GM12878 (cell line): ENCODE measurements at regions not wholly inside any gene's neighbourhood (a gene's known extent, or its start where the extent isn't known, plus 50 kb on each side); places are given as distances from the start of the nearest gene placed in this dataset.

ENCODE experiments used
- ATAC-seq: fragments of 200-7000 bp; cut with Tn5 transposase; 3 replicates; pipeline ENCODE4 v1.9.1; 2020; ENCODE audit warnings: mild to moderate bottlenecking, moderate library complexity
- BruUV-seq: library from RNA; stranded (reverse); fragments of 400-500 nt; replicated peaks from 2 replicates; lab custom pipeline; 2021; lab: Mats Ljungman, UMichigan
- CTCF ChIA-PET: fragments of 300-600 bp; sonication (Branson Sonifier 250); formaldehyde crosslinking; extraction: SDS; loops from one replicate; lab custom pipeline; 2021; ENCODE audit warnings: inconsistent platforms; lab: Yijun Ruan, JAX
- POLR2A ChIA-PET: fragments of 350-600 bp; formaldehyde crosslinking; extraction: SDS; loops from one replicate; lab custom pipeline; 2021; ENCODE audit warnings: inconsistent platforms; lab: Charles Lee
- RAD21 ChIA-PET: fragments of 300-600 bp; sonication (Branson Sonifier 250); formaldehyde crosslinking; loops from one replicate; lab custom pipeline; 2023; ENCODE audit warnings: antibody characterized with exemption; ENCODE audit not compliant: unreplicated experiment; lab: Charles Lee
- SMC1A ChIA-PET: fragments of 300-600 bp; sonication (Branson Sonifier 250); formaldehyde crosslinking; loops from one replicate; lab custom pipeline; 2023; ENCODE audit not compliant: unreplicated experiment, uncharacterized antibody; lab: Charles Lee
- DNase-seq: peaks from one replicate; pipeline ENCODE4 v3.0.0-alpha.2; 2011; ENCODE audit warnings: low read depth, low spot score
- FAIRE-seq: peaks from 3 replicates; lab custom pipeline; 2011; peaks lifted over from hg19 to GRCh38; lab: Jason Lieb, UNC
- H2AFZ ChIP-seq: 2 replicates; pipeline ENCODE4 v1.6.0; 2011; ENCODE audit warnings: low read depth, low read length, control low read depth; ENCODE audit not compliant: control insufficient read depth
- H3K27ac ChIP-seq: 2 replicates; pipeline ENCODE4 v1.5.1; 2011; ENCODE audit warnings: control low read depth; ENCODE audit not compliant: control insufficient read depth, insufficient read depth
- H3K27me3 ChIP-seq, 2 experiments: replicated peaks in 1 of 2; 2 replicates each; pipeline versions ENCODE4 v1.6.0 to v1.6.1; 2011; ENCODE audit warnings: low read length in 1 of 2; ENCODE audit not compliant: control insufficient read depth in 2 of 2, insufficient read depth in 2 of 2
- H3K36me3 ChIP-seq, 2 experiments: 2 replicates each; pipeline ENCODE4 v1.5.1; 2011; ENCODE audit warnings: low read length in 1 of 2; ENCODE audit not compliant: control insufficient read depth in 2 of 2, insufficient read depth in 2 of 2
- H3K4me1 ChIP-seq: 2 replicates; pipeline ENCODE4 v1.6.1; 2011; ENCODE audit warnings: mild to moderate bottlenecking, low read length, moderate library complexity, mixed read lengths; ENCODE audit not compliant: control insufficient read depth, insufficient read depth
- H3K4me2 ChIP-seq: 2 replicates; pipeline ENCODE4 v1.6.0; 2011; ENCODE audit warnings: control low read depth; ENCODE audit not compliant: control insufficient read depth, insufficient read depth
- H3K4me3 ChIP-seq: fragments of 200-600 bp; sonication (generic); 2 replicates; pipeline ENCODE4 v1.5.1; 2016
- H3K79me2 ChIP-seq: 2 replicates; pipeline ENCODE4 v1.6.0; 2011; ENCODE audit warnings: low read length; ENCODE audit not compliant: control insufficient read depth, insufficient read depth
- H3K9ac ChIP-seq: 2 replicates; pipeline ENCODE4 v1.8.0; 2011; ENCODE audit warnings: low read length, control low read depth, mixed read lengths; ENCODE audit not compliant: control insufficient read depth, insufficient read depth
- H3K9me3 ChIP-seq: replicated peaks from 3 replicates; pipeline ENCODE4 v1.5.1; 2011; ENCODE audit warnings: mild to moderate bottlenecking, low read length; ENCODE audit not compliant: control insufficient read depth, insufficient read depth
- H4K20me1 ChIP-seq: 2 replicates; pipeline ENCODE4 v1.6.0; 2011; ENCODE audit not compliant: control insufficient read depth, insufficient read depth
- BACH1 ChIP-seq: fragments of 450-650 bp; IDR thresholded peaks from 2 replicates; pipeline ENCODE4 v1.6.1; 2017; ENCODE audit warnings: mild to moderate bottlenecking, borderline replicate concordance
- E2F4 ChIP-seq: IDR thresholded peaks from 2 replicates; pipeline ENCODE4 v1.6.1; 2012; ENCODE audit warnings: low read depth, low read length, improper control_type of control experiment
- ELK1 ChIP-seq: IDR thresholded peaks from 2 replicates; pipeline ENCODE4 v1.6.1; 2012; ENCODE audit warnings: low read depth, low read length, improper control_type of control experiment
- IRF5 ChIP-seq: fragments of 450-650 bp; IDR thresholded peaks from 2 replicates; pipeline ENCODE4 v1.6.1; 2017; ENCODE audit warnings: borderline replicate concordance
- POLR2A ChIP-seq: IDR thresholded peaks from 2 replicates; pipeline ENCODE4 v1.6.1; 2011; ENCODE audit warnings: low read depth, mild to moderate bottlenecking, low read length
- POLR2AphosphoS5 ChIP-seq: IDR thresholded peaks from 2 replicates; pipeline ENCODE4 v1.6.1; 2011; ENCODE audit warnings: mild to moderate bottlenecking, low read length, inconsistent platforms
- RAD51 ChIP-seq: fragments of 450-650 bp; IDR thresholded peaks from 2 replicates; pipeline ENCODE4 v1.6.1; 2016; ENCODE audit warnings: moderate library complexity, mild to moderate bottlenecking, inconsistent platforms
- USF1 ChIP-seq: IDR thresholded peaks from 2 replicates; pipeline ENCODE4 v1.6.1; 2011; ENCODE audit warnings: borderline replicate concordance, low read depth, mild to moderate bottlenecking, moderate library complexity, mixed read lengths, low read length; ENCODE audit not compliant: insufficient read depth; ENCODE audit errors: extremely low read length
- ZNF217 ChIP-seq: fragments of 450-650 bp; IDR thresholded peaks from 2 replicates; pipeline ENCODE4 v1.6.1; 2017; ENCODE audit warnings: antibody characterized with exemption, mild to moderate bottlenecking
- WGBS: methylation state at CpG from one replicate; pipeline ENCODE4 v1.1.6; 2016; ENCODE audit warnings: low lambda C conversion rate; ENCODE audit not compliant: insufficient replicate concordance, insufficient coverage; ENCODE audit errors: missing lambda C conversion rate; 5-methylcytosine and 5-hydroxymethylcytosine counted together
- in situ Hi-C: fragments of 300-500 bp; cut with MboI; formaldehyde crosslinking; loops from 9 replicates; pipeline ENCODE4 v1.14.3; 2018; ENCODE audit warnings: mixed read lengths
- intact Hi-C: fragments of 100-400 bp; cut with micrococcal nuclease; formaldehyde crosslinking; loops from one replicate; pipeline ENCODE4 v1.14.2; 2022; ENCODE audit not compliant: unreplicated experiment
- TF ChIP-seq, protein P1 (sequence below): fragments of 450-650 bp; formaldehyde crosslinking; IDR thresholded peaks from 2 replicates; pipeline ENCODE4 v1.5.0; 2022; ENCODE audit warnings: mild to moderate bottlenecking, missing genetic modification characterization
- TF ChIP-seq, protein P2 (sequence below): fragments of 450-650 bp; IDR thresholded peaks from 2 replicates; pipeline ENCODE4 v1.6.1; 2014; ENCODE audit warnings: mild to moderate bottlenecking
- TF ChIP-seq, protein P3 (sequence below): fragments of 150-350 bp; IDR thresholded peaks from 2 replicates; pipeline ENCODE4 v1.6.1; 2016; ENCODE audit warnings: low read depth, low read length

DNA sequence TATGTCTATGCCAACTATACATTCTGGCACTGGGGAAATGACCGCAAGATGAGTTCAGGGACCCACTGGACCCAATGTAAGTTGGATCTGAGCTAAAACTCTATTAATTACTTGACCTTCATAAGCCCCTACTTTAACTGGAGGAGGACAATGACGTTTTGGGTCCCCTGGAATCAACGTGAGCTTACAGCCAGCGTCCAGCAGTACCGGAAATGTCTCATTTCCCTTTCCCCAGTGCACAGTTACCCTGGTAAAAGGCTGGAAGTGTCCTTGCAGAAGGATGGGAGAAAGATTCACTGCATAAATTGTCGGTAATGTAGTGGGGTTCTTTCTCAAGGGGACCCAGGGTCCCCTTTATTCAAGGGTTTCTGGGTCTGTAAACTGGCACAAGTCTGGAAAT, 1297.6 kb upstream of the ACVR2A start:
- 40% methylated on average over 6 of the region's 6 CpGs for WGBS
- in situ Hi-C loops, result no loop called here
- no TSS peak for BruUV-seq
- H3K9ac ChIP-seq, result no peak overlapping the region
- H3K79me2 ChIP-seq, result no peaks in the 10 kb centered on the region
- no peak overlapping the region for H3K27ac ChIP-seq
- H3K4me2 ChIP-seq, result no peak overlapping the region
- no peaks in the 10 kb centered on the region for H3K36me3 ChIP-seq
- no peaks in the 10 kb centered on the region for H3K9me3 ChIP-seq
- intact Hi-C loops, result no loop called here
- POLR2A ChIA-PET, result no interaction called here
- SMC1A ChIA-PET, result no interaction called here
- DNase-seq (no peak), FAIRE-seq (no peak), ATAC-seq (no peak)
- H3K27me3 ChIP-seq, result no peaks in the 10 kb centered on the region
- H4K20me1 ChIP-seq, result no peaks in the 10 kb centered on the region
- CTCF ChIA-PET, result no interaction called here
- H2AFZ ChIP-seq, result no peak overlapping the region
- H3K4me3 ChIP-seq, result no peak overlapping the region
- RAD21 ChIA-PET, result no interaction called here
- no peaks in the 10 kb centered on the region for H3K4me1 ChIP-seq
- TF ChIP-seq IRF5 (no peak), USF1 (no peak), ZNF217 (no peak), RAD51 (no peak), POLR2A (no peak), BACH1 (no peak), ELK1 (no peak), E2F4 (no peak), POLR2AphosphoS5 (no peak)
- TF ChIP-seq, protein P1, sequence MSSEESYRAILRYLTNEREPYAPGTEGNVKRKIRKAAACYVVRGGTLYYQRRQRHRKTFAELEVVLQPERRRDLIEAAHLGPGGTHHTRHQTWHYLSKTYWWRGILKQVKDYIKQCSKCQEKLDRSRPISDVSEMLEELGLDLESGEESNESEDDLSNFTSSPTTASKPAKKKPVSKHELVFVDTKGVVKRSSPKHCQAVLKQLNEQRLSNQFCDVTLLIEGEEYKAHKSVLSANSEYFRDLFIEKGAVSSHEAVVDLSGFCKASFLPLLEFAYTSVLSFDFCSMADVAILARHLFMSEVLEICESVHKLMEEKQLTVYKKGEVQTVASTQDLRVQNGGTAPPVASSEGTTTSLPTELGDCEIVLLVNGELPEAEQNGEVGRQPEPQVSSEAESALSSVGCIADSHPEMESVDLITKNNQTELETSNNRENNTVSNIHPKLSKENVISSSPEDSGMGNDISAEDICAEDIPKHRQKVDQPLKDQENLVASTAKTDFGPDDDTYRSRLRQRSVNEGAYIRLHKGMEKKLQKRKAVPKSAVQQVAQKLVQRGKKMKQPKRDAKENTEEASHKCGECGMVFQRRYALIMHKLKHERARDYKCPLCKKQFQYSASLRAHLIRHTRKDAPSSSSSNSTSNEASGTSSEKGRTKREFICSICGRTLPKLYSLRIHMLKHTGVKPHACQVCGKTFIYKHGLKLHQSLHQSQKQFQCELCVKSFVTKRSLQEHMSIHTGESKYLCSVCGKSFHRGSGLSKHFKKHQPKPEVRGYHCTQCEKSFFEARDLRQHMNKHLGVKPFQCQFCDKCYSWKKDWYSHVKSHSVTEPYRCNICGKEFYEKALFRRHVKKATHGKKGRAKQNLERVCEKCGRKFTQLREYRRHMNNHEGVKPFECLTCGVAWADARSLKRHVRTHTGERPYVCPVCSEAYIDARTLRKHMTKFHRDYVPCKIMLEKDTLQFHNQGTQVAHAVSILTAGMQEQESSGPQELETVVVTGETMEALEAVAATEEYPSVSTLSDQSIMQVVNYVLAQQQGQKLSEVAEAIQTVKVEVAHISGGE (CRISPR knock-in tag), result no peak
- TF ChIP-seq, protein P2, sequence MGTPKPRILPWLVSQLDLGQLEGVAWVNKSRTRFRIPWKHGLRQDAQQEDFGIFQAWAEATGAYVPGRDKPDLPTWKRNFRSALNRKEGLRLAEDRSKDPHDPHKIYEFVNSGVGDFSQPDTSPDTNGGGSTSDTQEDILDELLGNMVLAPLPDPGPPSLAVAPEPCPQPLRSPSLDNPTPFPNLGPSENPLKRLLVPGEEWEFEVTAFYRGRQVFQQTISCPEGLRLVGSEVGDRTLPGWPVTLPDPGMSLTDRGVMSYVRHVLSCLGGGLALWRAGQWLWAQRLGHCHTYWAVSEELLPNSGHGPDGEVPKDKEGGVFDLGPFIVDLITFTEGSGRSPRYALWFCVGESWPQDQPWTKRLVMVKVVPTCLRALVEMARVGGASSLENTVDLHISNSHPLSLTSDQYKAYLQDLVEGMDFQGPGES, result no peak
- TF ChIP-seq, protein P3, sequence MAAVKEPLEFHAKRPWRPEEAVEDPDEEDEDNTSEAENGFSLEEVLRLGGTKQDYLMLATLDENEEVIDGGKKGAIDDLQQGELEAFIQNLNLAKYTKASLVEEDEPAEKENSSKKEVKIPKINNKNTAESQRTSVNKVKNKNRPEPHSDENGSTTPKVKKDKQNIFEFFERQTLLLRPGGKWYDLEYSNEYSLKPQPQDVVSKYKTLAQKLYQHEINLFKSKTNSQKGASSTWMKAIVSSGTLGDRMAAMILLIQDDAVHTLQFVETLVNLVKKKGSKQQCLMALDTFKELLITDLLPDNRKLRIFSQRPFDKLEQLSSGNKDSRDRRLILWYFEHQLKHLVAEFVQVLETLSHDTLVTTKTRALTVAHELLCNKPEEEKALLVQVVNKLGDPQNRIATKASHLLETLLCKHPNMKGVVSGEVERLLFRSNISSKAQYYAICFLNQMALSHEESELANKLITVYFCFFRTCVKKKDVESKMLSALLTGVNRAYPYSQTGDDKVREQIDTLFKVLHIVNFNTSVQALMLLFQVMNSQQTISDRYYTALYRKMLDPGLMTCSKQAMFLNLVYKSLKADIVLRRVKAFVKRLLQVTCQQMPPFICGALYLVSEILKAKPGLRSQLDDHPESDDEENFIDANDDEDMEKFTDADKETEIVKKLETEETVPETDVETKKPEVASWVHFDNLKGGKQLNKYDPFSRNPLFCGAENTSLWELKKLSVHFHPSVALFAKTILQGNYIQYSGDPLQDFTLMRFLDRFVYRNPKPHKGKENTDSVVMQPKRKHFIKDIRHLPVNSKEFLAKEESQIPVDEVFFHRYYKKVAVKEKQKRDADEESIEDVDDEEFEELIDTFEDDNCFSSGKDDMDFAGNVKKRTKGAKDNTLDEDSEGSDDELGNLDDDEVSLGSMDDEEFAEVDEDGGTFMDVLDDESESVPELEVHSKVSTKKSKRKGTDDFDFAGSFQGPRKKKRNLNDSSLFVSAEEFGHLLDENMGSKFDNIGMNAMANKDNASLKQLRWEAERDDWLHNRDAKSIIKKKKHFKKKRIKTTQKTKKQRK, result no peak
